IPS-18a (cell line): ENCODE measurements at regions not wholly inside any gene's neighbourhood (a gene's known extent, or its start where the extent isn't known, plus 50 kb on each side); places are given as distances from the start of the nearest gene placed in this dataset.

ENCODE experiments used
- H3K27ac ChIP-seq: one replicate; pipeline ENCODE4 v1.5.1; 2013; ENCODE audit warnings: low read length
- H3K27me3 ChIP-seq: one replicate; pipeline ENCODE4 v1.6.1; 2013; ENCODE audit warnings: mild to moderate bottlenecking, low read length; ENCODE audit not compliant: control insufficient read depth, insufficient read depth
- H3K36me3 ChIP-seq: one replicate; pipeline ENCODE4 v1.6.1; 2013; ENCODE audit warnings: low read depth, low read length; ENCODE audit not compliant: control insufficient read depth
- H3K4me1 ChIP-seq: one replicate; pipeline ENCODE4 v1.6.1; 2013; ENCODE audit warnings: low read depth, low read length; ENCODE audit not compliant: control insufficient read depth
- H3K4me3 ChIP-seq: one replicate; pipeline ENCODE4 v1.5.1; 2013; ENCODE audit warnings: low read length
- H3K9ac ChIP-seq: one replicate; pipeline ENCODE4 v1.6.1; 2013; ENCODE audit warnings: mild to moderate bottlenecking, low read length, moderate library complexity
- H3K9me3 ChIP-seq: one replicate; pipeline ENCODE4 v1.6.1; 2013; ENCODE audit warnings: low read depth, low read length; ENCODE audit not compliant: control insufficient read depth

- Histone ChIP-seq H3K27ac (no peak overlapping the region), H3K36me3 (no peaks in the 10 kb centered on the region), H3K4me1 (peaks cover 11% of the 10 kb centered on the region), H3K27me3 (peaks cover 69% of the 10 kb centered on the region), H3K9ac (no peak overlapping the region), H3K9me3 (no peaks in the 10 kb centered on the region), H3K4me3 (no peak overlapping the region)
Observed at GRCh38 chr12:84807249-84807648, 105.3 kb downstream of the SLC6A15 start.

GRCh38 chr12:84805474-84805858 lies 107.1 kb downstream of the SLC6A15 start:
- Histone ChIP-seq H3K9me3 (no peaks in the 10 kb centered on the region), H3K4me3 (no peak overlapping the region), H3K27ac (no peak overlapping the region), H3K4me1 (peaks cover 11% of the 10 kb centered on the region), H3K9ac (no peak overlapping the region), H3K27me3 (peaks cover 80% of the 10 kb centered on the region), H3K36me3 (no peaks in the 10 kb centered on the region)

GRCh38 chr12:84804691-84805473 lies 107.7 kb downstream of the SLC6A15 start:
- Histone ChIP-seq H3K9me3 (no peaks in the 10 kb centered on the region), H3K27me3 (peaks cover 80% of the 10 kb centered on the region), H3K9ac (no peak overlapping the region), H3K36me3 (no peaks in the 10 kb centered on the region), H3K4me1 (peaks cover 11% of the 10 kb centered on the region), H3K4me3 (no peak overlapping the region), H3K27ac (no peak overlapping the region)

- Histone ChIP-seq H3K27me3 (peaks cover 71% of the 10 kb centered on the region), H3K27ac (no peak overlapping the region), H3K4me1 (peaks cover 11% of the 10 kb centered on the region), H3K36me3 (no peaks in the 10 kb centered on the region), H3K9ac (no peak overlapping the region), H3K4me3 (no peak overlapping the region), H3K9me3 (no peaks in the 10 kb centered on the region)
Observed at GRCh38 chr12:84803661-84804060, 108.9 kb downstream of the SLC6A15 start.

- Histone ChIP-seq H3K4me3 (no peak overlapping the region), H3K9ac (no peak overlapping the region), H3K36me3 (no peaks in the 10 kb centered on the region), H3K4me1 (peaks cover 11% of the 10 kb centered on the region), H3K9me3 (no peaks in the 10 kb centered on the region), H3K27ac (no peak overlapping the region), H3K27me3 (peaks cover 58% of the 10 kb centered on the region)
Observed at GRCh38 chr12:84802161-84802560, 110.4 kb downstream of the SLC6A15 start.

GRCh38 chr12:84793558-84794367 lies 118.8 kb downstream of the SLC6A15 start:
- H3K4me1 ChIP-seq = no peaks in the 10 kb centered on the region
- no peaks in the 10 kb centered on the region for H3K9me3 ChIP-seq
- H3K9ac ChIP-seq = no peak overlapping the region
- no peaks in the 10 kb centered on the region for H3K36me3 ChIP-seq
- no peaks in the 10 kb centered on the region for H3K27me3 ChIP-seq
- H3K27ac ChIP-seq = no peak overlapping the region
- no peak overlapping the region for H3K4me3 ChIP-seq

GRCh38 chr12:84791444-84791843 lies 121.2 kb downstream of the SLC6A15 start:
- no peak overlapping the region for H3K4me3 ChIP-seq
- H3K9me3 ChIP-seq = no peaks in the 10 kb centered on the region
- no peak overlapping the region for H3K27ac ChIP-seq
- no peak overlapping the region for H3K9ac ChIP-seq
- no peaks in the 10 kb centered on the region for H3K4me1 ChIP-seq
- no peaks in the 10 kb centered on the region for H3K27me3 ChIP-seq
- no peaks in the 10 kb centered on the region for H3K36me3 ChIP-seq

- Histone ChIP-seq H3K4me3 (no peak overlapping the region), H3K9ac (no peak overlapping the region), H3K4me1 (no peaks in the 10 kb centered on the region), H3K27me3 (no peaks in the 10 kb centered on the region), H3K36me3 (no peaks in the 10 kb centered on the region), H3K9me3 (no peaks in the 10 kb centered on the region), H3K27ac (no peak overlapping the region)
Observed at GRCh38 chr12:84789184-84789583, 123.4 kb downstream of the SLC6A15 start.

- Histone ChIP-seq H3K9me3 (no peaks in the 10 kb centered on the region), H3K9ac (no peak overlapping the region), H3K36me3 (no peaks in the 10 kb centered on the region), H3K4me3 (no peak overlapping the region), H3K27me3 (no peaks in the 10 kb centered on the region), H3K4me1 (no peaks in the 10 kb centered on the region), H3K27ac (no peak overlapping the region)
Observed at GRCh38 chr12:84787253-84787652, 125.3 kb downstream of the SLC6A15 start.

GRCh38 chr12:84786622-84787021 lies 126.0 kb downstream of the SLC6A15 start:
- H3K9ac ChIP-seq = no peak overlapping the region

GRCh38 chr12:84785951-84786350 lies 126.6 kb downstream of the SLC6A15 start:
- H3K27me3 ChIP-seq = no peaks in the 10 kb centered on the region
- H3K9me3 ChIP-seq = no peaks in the 10 kb centered on the region
- H3K4me1 ChIP-seq = no peaks in the 10 kb centered on the region
- H3K9ac ChIP-seq = no peak overlapping the region
- H3K36me3 ChIP-seq = no peaks in the 10 kb centered on the region
- H3K4me3 ChIP-seq = no peak overlapping the region
- H3K27ac ChIP-seq = no peak overlapping the region

More at GRCh38 chr12:84786622-84787021, 126.0 kb downstream of the SLC6A15 start:
- Histone ChIP-seq H3K27ac (no peak overlapping the region), H3K36me3 (no peaks in the 10 kb centered on the region), H3K4me1 (no peaks in the 10 kb centered on the region), H3K9me3 (no peaks in the 10 kb centered on the region), H3K27me3 (no peaks in the 10 kb centered on the region), H3K4me3 (no peak overlapping the region)
